HG03039 (cell line): ENCODE measurements at regions not wholly inside any gene's neighbourhood (a gene's known extent, or its start where the extent isn't known, plus 50 kb on each side); places are given as distances from the start of the nearest gene placed in this dataset.
"Not testable (repeated sequence)": the region's sequence is repeated elsewhere in the genome, so short reads cannot be mapped to it uniquely, and the experiment has no call there.

ENCODE experiments used
- ATAC-seq: cut with Tn5 transposase; IDR thresholded peaks from one replicate; pipeline ENCODE4 v1.9.1; 2021; ENCODE audit warnings: mild to moderate bottlenecking, moderate library complexity; ENCODE audit not compliant: unreplicated experiment

DNA sequence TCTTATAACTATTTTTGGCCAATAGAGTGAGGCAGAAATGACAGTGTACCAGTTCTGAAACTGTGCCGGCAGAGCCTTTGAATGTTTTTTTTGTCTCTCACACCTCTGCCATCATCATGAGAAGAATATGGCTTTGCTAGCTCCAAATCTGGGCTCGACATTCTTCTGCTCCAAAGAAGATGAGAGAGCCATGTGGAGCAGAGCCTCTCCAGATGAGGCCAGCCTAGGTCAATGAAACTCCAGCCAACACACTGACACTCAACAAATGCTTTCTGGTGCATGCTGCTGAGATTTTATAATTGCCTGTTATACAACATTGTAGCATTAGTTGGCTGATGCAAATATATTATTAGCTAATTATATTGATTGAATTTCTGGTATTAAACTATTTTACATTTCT, 154.7 kb downstream of the SLC38A4 start:
- ATAC-seq: no peak

DNA sequence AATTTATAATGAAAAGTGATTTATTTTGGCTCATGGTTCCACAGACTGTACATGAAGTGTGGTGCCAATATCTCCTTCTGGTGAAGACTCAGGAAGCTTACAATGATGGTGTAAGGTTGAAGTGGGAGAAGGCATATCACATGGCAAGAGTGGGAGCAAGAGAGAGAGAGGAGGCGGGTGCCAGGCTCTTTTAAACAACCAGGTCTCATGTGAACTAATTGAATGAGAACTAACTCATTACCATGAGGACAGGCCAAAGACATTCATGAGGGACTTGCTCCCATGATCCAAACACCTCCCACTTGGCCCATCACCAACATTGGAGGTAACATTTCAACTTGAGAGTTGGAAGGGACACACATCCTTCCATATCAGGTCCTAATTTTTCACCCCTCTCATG, 155.2 kb downstream of the SLC38A4 start:
- no peak for ATAC-seq

DNA sequence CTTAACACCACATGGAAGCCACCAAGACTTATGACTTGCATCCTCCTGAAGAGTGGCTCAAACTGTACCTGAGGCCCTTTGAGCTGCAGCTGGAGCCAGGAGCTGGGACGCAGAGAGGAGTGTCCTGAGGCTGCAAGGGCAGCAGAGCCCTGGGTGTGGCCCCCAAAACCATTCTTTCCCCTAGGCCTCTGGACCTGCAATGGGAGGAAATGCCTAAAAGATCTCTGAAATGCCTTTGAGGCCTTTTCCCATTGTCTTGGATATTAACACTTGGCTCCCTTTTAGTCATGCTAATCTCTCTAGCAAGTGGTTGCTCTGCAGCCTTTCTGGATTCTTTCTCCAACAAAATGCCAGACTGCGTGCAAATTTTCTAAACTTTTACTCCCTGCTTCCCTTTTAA, 156.1 kb downstream of the SLC38A4 start:
- ATAC-seq: no peak

DNA sequence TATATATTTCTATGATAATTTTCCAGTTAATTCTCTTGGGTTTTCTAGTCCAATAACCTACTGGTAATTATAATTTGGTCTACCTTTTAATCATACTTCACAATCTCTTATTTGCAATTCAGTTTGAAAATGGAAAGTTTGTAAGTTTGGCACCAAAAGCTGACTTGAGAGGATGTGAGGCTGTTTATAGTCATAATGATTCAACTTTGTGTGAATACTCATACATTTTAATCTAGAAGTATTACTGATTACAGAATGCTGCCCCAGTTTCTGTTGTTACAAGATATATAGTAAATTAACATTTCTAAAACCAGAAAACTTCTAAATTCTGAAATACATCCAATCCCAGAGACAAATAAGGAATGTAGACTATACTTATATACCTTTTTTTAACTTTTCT, 158.2 kb downstream of the SLC38A4 start:
- ATAC-seq: no peak

DNA sequence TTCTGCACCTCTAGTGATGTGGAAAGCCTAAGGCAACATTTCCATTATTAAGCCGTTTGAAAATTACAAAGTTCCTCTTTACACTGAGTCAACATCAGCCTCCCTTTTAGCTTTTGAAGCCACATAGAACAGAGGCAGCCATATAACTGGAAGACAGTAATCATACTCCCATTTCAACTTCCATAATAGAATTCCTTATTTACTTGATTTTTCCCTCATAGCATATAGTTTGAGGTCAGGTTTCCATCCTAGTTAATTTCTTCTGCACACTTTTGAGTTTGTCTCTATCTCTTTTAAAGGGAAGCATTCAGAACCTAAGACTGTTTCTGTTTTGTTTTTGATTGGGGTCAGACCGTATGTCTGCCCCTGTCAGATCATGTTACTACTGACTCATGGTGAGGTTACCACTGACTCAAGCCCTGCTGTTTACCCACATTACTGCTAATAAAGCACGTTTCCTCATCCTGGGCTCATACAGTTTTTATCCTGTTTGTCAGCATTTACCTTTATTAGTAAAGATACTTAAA, 161.0 kb downstream of the SLC38A4 start:
- peak; percentile 42 for ATAC-seq

DNA sequence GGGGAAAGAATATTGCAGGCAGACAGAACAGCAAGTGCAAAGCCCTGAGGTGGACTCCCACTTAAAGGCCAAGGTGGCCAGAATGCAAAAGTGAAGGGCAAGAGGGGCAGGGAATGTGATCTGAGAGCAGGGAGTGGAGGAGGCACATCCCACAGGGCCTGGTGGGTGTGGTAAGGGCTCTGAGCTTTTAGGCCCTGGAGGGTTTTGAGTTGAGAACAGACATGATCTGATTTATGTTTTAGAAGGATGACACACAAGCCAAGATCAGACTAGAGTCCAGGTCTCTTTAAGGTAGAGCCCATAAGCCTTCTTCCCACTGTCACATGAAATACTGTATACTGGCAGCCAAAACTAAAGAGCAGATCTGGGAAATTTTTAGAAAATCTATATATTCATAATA, 162.5 kb downstream of the SLC38A4 start:
- no peak for ATAC-seq

DNA sequence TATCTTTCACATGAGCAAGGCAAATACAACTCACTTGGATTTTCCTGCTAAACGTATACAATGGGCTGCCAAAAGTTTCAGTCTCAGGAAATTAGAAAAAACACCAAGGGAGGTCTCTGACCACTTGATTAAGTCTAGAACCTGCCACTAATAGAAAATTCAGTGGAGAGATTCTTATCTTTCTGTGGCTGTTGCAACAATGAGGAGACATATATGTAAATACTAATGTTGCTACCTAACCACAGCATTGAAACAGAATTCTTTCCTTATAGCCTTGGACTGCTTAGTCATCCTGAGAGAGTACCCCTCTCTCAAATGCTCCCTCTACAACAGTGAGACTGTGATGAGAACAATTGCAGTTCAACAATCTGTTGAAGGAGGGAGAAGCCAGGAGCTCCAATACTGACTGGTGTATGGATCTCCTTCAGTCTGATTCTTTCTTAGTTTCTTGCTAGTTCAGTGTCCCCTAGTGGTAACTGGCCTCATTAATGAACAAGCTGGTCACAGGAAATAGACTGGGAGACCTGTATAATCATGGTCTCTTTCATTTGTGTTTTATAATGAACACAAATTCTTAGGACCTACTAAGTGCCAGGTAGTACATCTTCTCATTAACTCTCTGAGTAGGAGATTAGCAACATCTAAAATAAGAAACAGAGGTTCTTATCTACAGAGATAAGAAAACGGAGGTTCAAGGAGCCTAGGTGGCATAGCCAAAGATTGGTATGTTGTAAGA, 164.5 kb downstream of the SLC38A4 start:
- peak; percentile 71 for ATAC-seq

DNA sequence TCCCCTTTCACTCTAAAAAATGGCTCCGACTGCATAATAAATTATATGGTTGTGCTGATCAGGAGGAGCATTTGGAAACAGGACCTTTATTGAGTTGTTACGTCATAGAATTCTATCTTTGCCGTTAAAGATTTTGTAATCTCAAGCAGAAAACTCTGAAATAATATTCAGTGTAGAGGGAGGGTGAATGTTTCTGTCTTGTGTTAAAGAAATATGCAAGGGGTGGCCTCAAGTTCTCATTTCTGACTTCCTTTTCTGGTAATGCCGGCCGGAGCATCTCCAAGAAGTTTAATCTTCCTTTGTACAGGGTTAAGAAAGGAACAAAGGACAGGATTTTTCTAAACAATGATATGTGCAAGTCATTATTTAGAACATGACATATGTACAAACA, 165.1 kb downstream of the SLC38A4 start:
- ATAC-seq: no peak

DNA sequence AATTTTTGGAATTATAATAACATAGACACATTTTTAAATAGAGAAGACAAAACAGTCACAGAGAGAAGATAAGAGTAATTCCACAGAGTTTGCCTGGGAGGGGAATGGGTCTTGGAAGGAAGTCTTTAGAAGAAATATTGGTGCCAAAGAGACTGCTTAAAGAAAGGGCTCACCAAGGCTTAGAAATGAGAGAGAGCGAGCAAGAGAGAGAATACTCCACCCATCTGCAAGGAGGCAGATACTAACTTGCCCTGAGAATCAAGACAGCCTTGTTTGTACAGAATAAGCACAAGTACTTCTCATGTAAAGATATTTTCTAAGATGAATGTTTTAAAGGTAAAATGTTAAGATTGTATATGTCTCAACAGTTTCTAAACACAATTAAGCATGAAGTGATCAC, 165.5 kb downstream of the SLC38A4 start:
- no peak for ATAC-seq

DNA sequence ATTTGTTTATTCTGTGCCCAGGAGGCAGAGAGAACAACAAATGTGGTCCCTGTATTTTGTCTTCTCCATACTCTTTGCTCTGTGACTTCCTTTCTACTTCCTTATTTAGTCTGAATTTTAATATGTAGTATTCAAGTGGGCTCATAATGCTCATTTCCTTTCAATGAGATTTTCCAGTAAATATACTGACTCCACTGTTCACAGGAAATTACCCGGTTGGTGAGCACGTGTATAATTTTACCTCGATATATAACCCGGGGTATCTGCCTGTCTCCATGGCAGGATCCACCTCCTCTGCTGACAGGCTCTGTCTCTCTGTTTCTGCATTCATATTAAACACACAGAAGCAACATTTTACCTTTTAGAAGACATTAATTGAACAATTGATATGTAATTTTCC, 166.0 kb downstream of the SLC38A4 start:
- no peak for ATAC-seq

DNA sequence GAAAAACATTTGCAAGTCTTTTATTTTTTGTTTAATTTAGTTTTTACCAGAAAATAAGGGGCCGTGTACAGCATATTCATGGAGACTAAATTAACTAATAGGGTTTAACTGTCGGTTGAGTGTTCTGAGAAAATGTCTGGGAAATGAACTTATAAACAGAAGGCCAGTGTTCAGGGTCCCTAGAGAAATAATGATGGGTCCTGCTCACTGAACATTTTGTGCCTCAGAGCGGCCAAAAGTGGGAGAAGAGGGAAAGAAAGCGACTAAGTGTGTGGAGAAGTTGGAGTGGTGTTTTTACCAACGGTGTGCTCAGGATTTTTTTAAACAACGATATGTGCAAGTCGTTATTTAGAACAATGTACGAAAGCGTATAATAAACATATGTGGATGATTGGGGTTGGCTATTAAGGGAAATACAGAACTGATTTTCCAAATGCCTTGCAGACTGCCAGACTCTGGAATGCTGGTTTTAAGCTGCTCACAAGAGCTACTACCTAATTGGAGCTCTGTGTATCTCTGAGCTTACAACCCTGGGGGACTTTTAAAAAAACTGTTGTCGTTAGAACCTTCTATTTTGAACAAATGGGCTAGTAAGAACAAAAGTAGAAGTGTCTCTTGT, 166.7 kb downstream of the SLC38A4 start:
- no peak for ATAC-seq

DNA sequence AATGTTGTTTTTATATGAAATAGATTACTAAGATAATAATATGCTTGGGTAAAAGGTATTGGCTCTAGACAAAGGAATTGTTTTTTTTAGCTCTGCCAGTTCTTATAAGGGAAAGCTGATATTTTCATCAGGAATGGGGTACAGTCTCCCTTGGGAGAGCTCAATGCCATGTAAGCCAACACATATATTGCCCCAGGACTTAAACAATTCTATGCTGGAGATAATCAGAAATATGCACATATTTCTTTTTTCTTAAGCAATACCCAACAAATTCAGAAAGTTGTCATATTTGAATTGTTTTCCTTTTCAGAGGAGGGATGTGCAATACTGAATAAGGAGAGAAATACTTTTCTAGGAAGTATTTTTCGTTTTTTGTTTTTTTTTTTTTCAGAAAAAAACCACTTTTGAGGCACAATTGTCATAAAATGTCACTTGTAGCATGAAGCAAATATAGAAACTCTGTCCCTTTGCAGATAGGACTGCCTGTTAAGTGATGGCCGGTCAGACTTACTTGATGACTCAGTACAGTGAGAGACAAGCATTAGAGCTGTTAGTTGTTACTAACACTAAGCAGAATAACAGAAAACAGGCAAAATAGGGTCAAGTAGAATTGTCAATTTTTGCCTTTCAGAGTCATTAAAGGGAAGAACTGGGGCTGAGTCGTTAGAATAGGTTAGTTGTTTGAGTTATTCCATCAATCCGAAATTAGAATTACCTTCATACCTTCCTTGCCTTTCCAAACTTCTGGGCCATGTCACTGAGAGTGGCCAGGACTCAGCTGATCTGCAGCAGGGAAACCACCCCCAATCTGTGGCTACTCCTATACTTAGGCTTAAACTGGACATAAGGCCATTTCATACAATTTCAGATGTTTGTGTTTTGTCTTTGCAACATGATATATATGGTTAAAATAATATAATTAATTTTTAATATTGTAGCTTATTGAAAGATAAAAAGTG, 168.1 kb downstream of the SLC38A4 start:
- ATAC-seq: no peak

DNA sequence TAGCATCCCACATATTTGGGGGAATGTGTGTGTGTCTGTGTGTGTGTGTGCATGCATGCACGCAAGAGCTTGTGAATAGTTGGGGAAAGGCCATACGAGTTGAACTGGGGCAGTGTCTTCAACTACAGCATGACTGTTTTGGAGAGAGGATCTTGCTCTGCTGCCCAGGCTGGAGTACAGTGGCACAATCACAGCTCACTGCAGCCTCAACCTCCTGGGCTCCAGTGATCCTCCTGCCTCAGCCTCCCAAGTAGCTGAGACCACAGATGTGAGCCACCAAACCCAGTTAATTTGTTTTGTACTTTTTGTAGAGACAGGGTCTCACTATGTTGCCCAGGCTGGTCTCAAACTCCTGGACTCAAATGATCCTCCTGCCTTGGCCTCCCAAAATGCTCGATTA, 169.8 kb downstream of the SLC38A4 start:
- not testable (repeated sequence) for ATAC-seq

DNA sequence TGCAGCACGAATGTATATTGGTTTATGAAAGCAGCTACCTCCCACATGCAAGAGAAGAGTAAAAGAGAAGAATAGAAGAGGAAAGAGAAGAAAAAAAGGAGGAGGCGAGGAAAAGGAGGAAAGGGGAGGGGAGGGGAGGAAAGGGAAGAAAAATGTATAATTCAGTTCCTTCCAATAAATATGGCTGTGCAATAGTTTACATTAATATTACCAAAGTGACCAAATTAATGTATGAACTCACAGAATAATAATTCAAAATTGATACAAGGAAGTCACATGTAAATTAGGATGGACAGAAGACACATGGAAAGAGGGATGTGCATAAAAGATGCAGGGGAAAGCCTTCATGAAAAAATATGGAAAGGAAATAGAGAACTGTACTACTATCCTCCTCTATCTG, 172.5 kb downstream of the SLC38A4 start:
- ATAC-seq: no peak

DNA sequence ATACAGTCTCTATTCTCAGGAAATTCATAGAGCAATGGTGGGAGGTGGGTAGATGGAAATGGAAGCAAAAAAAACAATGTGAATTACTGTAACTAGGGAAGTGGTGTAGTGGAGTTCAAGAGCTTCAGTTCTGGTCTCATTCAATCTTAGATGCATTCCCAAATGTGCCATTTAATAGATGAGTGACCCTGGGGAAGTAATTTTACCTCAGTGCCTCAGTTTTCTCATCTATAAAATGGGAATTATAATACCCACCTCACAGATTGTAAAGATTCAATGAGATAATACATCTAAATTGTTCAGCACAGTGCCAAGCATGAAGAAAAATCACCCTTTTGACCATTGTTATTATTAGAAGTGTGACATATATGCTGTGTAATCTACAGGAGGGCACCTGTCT, 173.1 kb downstream of the SLC38A4 start:
- ATAC-seq: no peak

DNA sequence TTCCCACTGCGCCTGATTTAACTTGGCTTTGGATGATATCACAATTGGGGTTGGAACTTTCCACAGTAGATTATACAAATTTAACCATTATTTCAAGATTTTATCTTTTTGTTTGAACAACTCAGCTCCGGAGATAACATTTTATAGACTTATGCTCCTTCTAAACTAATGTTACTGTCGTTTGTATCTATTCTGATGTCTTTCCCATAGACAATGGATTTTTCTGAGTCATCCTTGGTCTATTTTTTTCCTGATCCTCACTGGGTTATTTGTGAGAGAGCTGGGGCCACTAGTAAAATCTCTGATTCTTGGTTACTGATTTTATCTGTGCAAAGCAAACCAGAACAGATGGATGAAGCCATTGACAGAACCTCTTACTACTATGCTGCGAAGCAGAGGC, 175.1 kb downstream of the SLC38A4 start:
- no peak for ATAC-seq

DNA sequence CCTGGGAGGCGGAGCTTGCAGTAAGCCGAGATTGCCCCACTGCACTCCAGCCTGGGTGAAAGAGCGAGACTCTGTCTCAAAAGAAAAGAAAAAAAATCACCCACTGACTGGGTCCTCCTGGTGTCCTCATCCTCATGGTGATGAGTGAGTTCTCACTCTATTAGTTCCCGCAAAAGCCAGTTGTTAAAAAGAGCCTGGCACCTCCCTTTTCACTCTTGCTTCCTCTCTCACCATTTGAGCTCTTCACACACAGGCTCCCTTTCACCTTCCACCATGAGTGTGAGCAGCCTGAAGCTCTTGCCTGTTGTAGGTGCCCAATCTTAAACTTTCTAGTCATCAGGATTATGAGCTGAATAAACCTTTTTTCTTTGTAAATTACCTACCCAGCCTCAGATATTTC, 176.4 kb downstream of the SLC38A4 start:
- no peak for ATAC-seq

DNA sequence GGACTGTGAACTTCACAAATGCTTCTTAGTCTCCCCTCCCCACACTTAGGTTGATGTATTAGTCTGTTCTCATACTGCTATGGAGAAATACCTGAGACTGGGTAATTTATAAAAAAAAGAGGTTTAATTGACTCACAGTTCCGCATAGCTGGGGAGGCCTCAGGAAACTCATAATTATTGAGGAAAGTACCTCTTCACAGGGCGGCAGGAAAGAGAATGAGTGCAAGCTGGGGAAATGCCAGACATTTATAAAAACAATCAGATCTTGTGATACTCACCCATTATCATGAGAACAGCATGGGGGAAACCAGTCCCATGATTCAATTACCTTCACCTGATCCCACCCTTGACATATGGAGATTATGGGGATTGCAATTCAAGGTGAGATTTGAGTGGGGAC, 178.8 kb downstream of the SLC38A4 start:
- ATAC-seq: no peak

DNA sequence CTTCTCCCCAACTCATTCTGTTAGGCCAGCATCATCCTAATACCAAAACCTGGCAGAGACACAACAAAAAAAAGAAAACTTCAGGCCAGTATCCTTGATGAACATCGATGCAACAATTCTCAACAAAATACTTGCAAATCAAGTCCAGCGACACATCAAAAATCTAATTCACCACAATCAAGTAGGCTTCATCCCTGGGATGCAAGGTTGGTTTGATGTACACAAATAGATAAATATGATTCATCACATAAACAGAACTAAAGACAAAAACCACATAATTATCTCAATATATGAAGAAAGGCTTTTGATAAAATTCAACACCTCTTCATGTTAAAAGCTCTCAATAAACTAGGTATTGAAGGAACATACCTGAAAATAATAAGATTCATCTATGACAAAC, 184.1 kb downstream of the SLC38A4 start:
- not testable (repeated sequence) for ATAC-seq

DNA sequence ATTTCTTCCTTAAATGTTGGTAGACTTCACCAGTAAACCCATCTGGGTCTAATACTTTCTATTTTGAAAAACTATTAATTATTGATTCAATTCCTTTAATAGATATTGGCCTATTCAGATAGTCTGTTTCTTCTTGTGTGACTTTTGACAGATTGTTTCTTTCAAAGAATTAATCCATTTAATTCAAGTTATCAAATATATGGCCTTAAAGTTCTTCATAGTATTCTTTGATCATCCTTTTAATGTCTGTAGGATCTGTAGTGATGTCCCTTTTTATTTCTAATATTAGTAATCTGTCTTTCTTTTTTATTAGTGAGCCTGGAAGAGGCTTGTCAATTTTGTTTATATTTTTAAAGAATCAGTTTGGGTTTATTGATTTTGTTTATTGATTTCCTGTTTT, 190.0 kb downstream of the SLC38A4 start:
- no peak for ATAC-seq
